Bronchial epithelial cell (primary cell): ENCODE measurements at regions not wholly inside any gene's neighbourhood (a gene's known extent, or its start where the extent isn't known, plus 50 kb on each side); places are given as distances from the start of the nearest gene placed in this dataset.

Experiments
- DNase-seq: peaks from one replicate; pipeline ENCODE4 v3.0.0-alpha.2; 2010; ENCODE audit warnings: low read depth
- FAIRE-seq: peaks from 2 replicates; lab custom pipeline; 2011; peaks lifted over from hg19 to GRCh38; lab: Jason Lieb, UNC
- H3K27me3 ChIP-seq: 2 replicates; pipeline ENCODE4 v1.5.1; 2011; ENCODE audit warnings: low read length; ENCODE audit not compliant: control insufficient read depth, insufficient read depth
- H3K36me3 ChIP-seq: 2 replicates; pipeline ENCODE4 v1.5.1; 2011; ENCODE audit warnings: low read length; ENCODE audit not compliant: control insufficient read depth, insufficient read depth
- H3K4me3 ChIP-seq: 2 replicates; pipeline ENCODE4 v1.5.1; 2011; ENCODE audit warnings: mild to moderate bottlenecking, low read depth, low read length, control low read depth
- CTCF ChIP-seq: IDR thresholded peaks from 2 replicates; pipeline ENCODE4 v1.5.1; 2011; ENCODE audit warnings: mild to moderate bottlenecking, moderate library complexity, low read length, control low read depth, inconsistent platforms; ENCODE audit not compliant: insufficient read depth, severe bottlenecking

GRCh38 chr14:30309405-30309804, 249.6 kb upstream of the G2E3 start:
- TF ChIP-seq CTCF: no peak
- no peak for DNase-seq
- Histone ChIP-seq H3K36me3 (no peaks in the 10 kb centered on the region), H3K4me3 (no peak overlapping the region), H3K27me3 (no peaks in the 10 kb centered on the region)
- FAIRE-seq: no peak

GRCh38 chr14:30312214-30312613, 246.7 kb upstream of the G2E3 start:
- TF ChIP-seq CTCF: no peak
- no peaks in the 10 kb centered on the region for H3K27me3 ChIP-seq
- no peaks in the 10 kb centered on the region for H3K36me3 ChIP-seq
- H3K4me3 ChIP-seq: no peak overlapping the region
- no peak for FAIRE-seq
- no peak for DNase-seq

DNA sequence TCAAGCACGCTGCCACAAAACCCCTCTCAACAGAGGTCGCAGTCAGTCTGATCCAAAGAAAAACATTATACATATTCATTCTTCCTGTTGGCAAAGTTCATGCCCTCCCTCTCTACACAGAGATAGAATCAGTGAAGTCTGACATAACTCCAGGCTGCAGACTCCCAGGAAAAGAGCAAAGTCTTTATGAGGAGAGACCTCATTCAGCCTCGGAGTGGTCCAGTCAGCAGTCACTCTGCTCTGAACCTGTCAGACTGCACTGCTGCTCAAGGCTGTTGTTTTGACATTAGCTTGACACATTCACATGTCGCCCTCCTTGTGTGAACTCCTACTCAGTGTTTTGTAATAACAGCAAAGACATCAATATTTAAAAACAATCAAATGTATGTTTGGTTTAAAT, 241.2 kb upstream of the G2E3 start:
- FAIRE-seq (no peak), DNase-seq (no peak)
- Histone ChIP-seq H3K27me3 (no peaks in the 10 kb centered on the region), H3K36me3 (no peaks in the 10 kb centered on the region), H3K4me3 (no peak overlapping the region)
- no peak for TF ChIP-seq CTCF

DNA sequence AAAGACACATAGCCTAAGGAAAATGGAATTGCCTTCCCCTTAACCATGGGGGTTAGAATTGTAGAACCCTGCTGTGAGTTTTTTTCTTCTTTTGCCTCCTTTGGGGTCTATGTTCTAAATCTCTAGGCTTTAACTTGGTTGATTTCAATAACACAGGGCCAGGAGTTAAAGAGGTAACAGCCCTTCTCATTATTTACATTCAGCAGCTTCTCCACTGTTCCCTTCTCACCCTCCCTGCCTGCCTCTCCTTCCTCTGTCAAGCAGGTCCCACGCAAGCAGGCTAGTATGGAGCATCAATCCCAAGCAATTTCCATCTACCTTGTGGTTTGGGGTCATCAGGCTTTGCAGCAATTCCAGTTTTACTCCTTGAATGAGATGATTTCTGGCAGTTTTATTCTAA, 236.1 kb upstream of the G2E3 start:
- DNase-seq (no peak), FAIRE-seq (no peak)
- Histone ChIP-seq H3K4me3 (no peak overlapping the region), H3K36me3 (no peaks in the 10 kb centered on the region), H3K27me3 (no peaks in the 10 kb centered on the region)
- TF ChIP-seq CTCF: no peak

DNA sequence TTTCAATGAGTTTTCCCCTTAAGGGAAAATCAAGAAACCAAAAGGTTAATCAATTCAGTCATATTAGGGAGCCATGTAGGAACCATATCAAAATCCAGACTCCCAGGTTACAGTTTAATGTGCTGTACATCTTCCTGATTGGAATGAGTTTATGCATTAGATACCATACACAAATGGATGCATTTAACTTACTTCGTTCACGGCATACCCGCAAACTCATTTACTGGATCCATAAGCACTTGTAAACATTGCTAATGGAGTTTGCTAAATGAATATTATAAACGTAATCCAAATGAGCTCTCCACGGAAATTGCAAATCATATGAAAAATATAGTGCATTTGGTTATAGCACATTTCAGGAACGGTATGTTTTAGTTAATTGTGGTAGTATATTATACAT, 228.9 kb upstream of the G2E3 start:
- no peak for FAIRE-seq
- TF ChIP-seq CTCF: no peak
- H3K4me3 ChIP-seq: no peak overlapping the region
- H3K27me3 ChIP-seq: no peaks in the 10 kb centered on the region
- H3K36me3 ChIP-seq: no peaks in the 10 kb centered on the region
- DNase-seq: no peak

DNA sequence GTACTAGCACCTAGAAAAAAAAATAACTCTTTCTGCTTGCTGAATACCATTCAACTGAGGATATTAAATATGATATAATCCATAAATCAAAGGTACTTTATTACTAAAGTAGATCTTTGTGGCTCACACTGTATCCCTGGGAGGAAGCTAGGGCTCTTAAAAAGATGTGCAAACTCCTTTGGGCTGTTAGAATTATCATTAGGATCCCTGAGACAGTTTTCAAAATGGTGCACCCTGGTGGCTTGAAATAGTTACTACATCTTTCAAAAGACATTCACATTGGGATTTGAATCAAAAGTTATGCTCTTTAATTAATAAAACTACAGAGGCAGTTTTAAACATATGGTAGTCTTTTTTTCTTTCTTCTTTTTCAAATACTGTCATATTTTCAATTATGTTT, 228.5 kb upstream of the G2E3 start:
- peak; percentile 9 for DNase-seq
- no peak for FAIRE-seq
- Histone ChIP-seq H3K4me3 (no peak overlapping the region), H3K36me3 (no peaks in the 10 kb centered on the region), H3K27me3 (no peaks in the 10 kb centered on the region)
- no peak for TF ChIP-seq CTCF
